SK-N-SH treated with all-trans-retinoic acid at 6 μM for 48 hours (cell line): ENCODE measurements at regions not wholly inside any gene's neighbourhood (a gene's known extent, or its start where the extent isn't known, plus 50 kb on each side); places are given as distances from the start of the nearest gene placed in this dataset.

Experiments used
- ATAC-seq: fragments of 200-7000 bp; cut with Tn5 transposase; 3 replicates; pipeline ENCODE4 v1.9.1; 2020; ENCODE audit warnings: mild to moderate bottlenecking, moderate library complexity
- ARNTL ChIP-seq: fragments of 450-650 bp; formaldehyde crosslinking; IDR thresholded peaks from 2 replicates; pipeline ENCODE4 v1.5.0; 2020; ENCODE audit warnings: low read depth, mild to moderate bottlenecking, moderate library complexity, borderline replicate concordance
- CREB5 ChIP-seq: fragments of 250-450 bp; sonication (Bioruptor Pico); IDR thresholded peaks from 2 replicates; pipeline ENCODE4 v1.5.1; 2020; ENCODE audit warnings: low read depth, mild to moderate bottlenecking, moderate library complexity
- CSDC2 ChIP-seq: fragments of 250-450 bp; sonication (Bioruptor Pico); IDR thresholded peaks from 2 replicates; pipeline ENCODE4 v1.5.0; 2020; ENCODE audit warnings: mild to moderate bottlenecking, moderate library complexity
- CSRNP3 ChIP-seq: fragments of 250-450 bp; sonication (Bioruptor Pico); IDR thresholded peaks from 2 replicates; pipeline ENCODE4 v1.5.1; 2021; ENCODE audit warnings: mild to moderate bottlenecking, moderate library complexity
- ESRRG ChIP-seq: fragments of 250-450 bp; sonication (Bioruptor Pico); IDR thresholded peaks from 2 replicates; pipeline ENCODE4 v1.6.1; 2021; ENCODE audit warnings: mild to moderate bottlenecking
- GLIS3 ChIP-seq: fragments of 250-450 bp; sonication (Bioruptor Pico); IDR thresholded peaks from 2 replicates; pipeline ENCODE4 v1.5.0; 2020; ENCODE audit warnings: mild to moderate bottlenecking, moderate library complexity
- ISL1 ChIP-seq: fragments of 250-450 bp; sonication (Bioruptor Pico); IDR thresholded peaks from 2 replicates; pipeline ENCODE4 v2.1.2; 2022; ENCODE audit warnings: mild to moderate bottlenecking, moderate library complexity
- OSR1 ChIP-seq: fragments of 250-450 bp; sonication (Bioruptor Pico); IDR thresholded peaks from 2 replicates; pipeline ENCODE4 v1.8.0; 2022; ENCODE audit warnings: moderate library complexity, mild to moderate bottlenecking, inconsistent platforms
- PATZ1 ChIP-seq: fragments of 250-450 bp; sonication (Bioruptor Pico); IDR thresholded peaks from 2 replicates; pipeline ENCODE4 v1.8.0; 2020; ENCODE audit warnings: mild to moderate bottlenecking, moderate library complexity, borderline replicate concordance
- POU6F1 ChIP-seq: fragments of 250-450 bp; sonication (Bioruptor Pico); IDR thresholded peaks from 2 replicates; pipeline ENCODE4 v1.8.0; 2021; ENCODE audit warnings: low read depth, mild to moderate bottlenecking, moderate library complexity, borderline replicate concordance
- PPARA ChIP-seq: fragments of 250-450 bp; sonication (Bioruptor Pico); IDR thresholded peaks from 2 replicates; pipeline ENCODE4 v1.5.0; 2020; ENCODE audit warnings: mild to moderate bottlenecking, borderline replicate concordance
- SNAI2 ChIP-seq: fragments of 250-450 bp; sonication (Bioruptor Pico); IDR thresholded peaks from 2 replicates; pipeline ENCODE4 v1.5.0; 2020; ENCODE audit warnings: mild to moderate bottlenecking, moderate library complexity
- TOX ChIP-seq: fragments of 250-450 bp; sonication (Bioruptor Pico); IDR thresholded peaks from 2 replicates; pipeline ENCODE4 v1.8.0; 2021; ENCODE audit warnings: mild to moderate bottlenecking, moderate library complexity, borderline replicate concordance
- TSHZ2 ChIP-seq: fragments of 250-450 bp; sonication (Bioruptor Pico); IDR thresholded peaks from 2 replicates; pipeline ENCODE4 v1.5.0; 2020; ENCODE audit warnings: mild to moderate bottlenecking, moderate library complexity
- ZC3H10 ChIP-seq: fragments of 250-450 bp; sonication (Bioruptor Pico); IDR thresholded peaks from 2 replicates; pipeline ENCODE4 v1.5.1; 2021; ENCODE audit warnings: mild to moderate bottlenecking, moderate library complexity
- ZFP3 ChIP-seq: fragments of 250-450 bp; sonication (Bioruptor Pico); IDR thresholded peaks from 2 replicates; pipeline ENCODE4 v1.5.0; 2020; ENCODE audit warnings: mild to moderate bottlenecking, moderate library complexity
- ZFP30 ChIP-seq: fragments of 450-650 bp; formaldehyde crosslinking; IDR thresholded peaks from 2 replicates; pipeline ENCODE4 v1.5.0; 2022; ENCODE audit warnings: mild to moderate bottlenecking, moderate library complexity
- ZNF565 ChIP-seq: fragments of 450-650 bp; formaldehyde crosslinking; conservative IDR thresholded peaks from 2 replicates; pipeline ENCODE4 v1.5.0; 2020; ENCODE audit warnings: low read depth, mild to moderate bottlenecking, moderate library complexity
- ZNF70 ChIP-seq: fragments of 450-650 bp; formaldehyde crosslinking; IDR thresholded peaks from 2 replicates; pipeline ENCODE4 v1.5.0; 2020; ENCODE audit warnings: mild to moderate bottlenecking, moderate library complexity
- ZNF8 ChIP-seq: fragments of 450-650 bp; formaldehyde crosslinking; IDR thresholded peaks from 2 replicates; pipeline ENCODE4 v1.5.0; 2020; ENCODE audit warnings: mild to moderate bottlenecking, moderate library complexity

GRCh38 chr18:38971881-38972280 lies 1406.3 kb upstream of the CELF4 start:
- no peak for TF ChIP-seq GLIS3 (CRISPR knock-in tag)
- no peak for TF ChIP-seq SNAI2 (CRISPR knock-in tag)
- TF ChIP-seq ZFP30 (CRISPR knock-in tag): no peak
- TF ChIP-seq CREB5 (CRISPR knock-in tag): no peak
- TF ChIP-seq ZNF8 (CRISPR knock-in tag): no peak
- no peak for TF ChIP-seq ZFP3
- no peak for TF ChIP-seq ZNF70 (CRISPR knock-in tag)
- no peak for TF ChIP-seq TOX (CRISPR knock-in tag)
- no peak for TF ChIP-seq ZNF565 (CRISPR knock-in tag)
- TF ChIP-seq PPARA (CRISPR knock-in tag): no peak
- no peak for ATAC-seq

- ATAC-seq: no peak
- TF ChIP-seq ZNF565 (CRISPR knock-in tag) (no peak), OSR1 (CRISPR knock-in tag) (no peak), ZFP3 (no peak), TOX (CRISPR knock-in tag) (no peak)
Measured at GRCh38 chr18:38966841-38967240, 1401.2 kb upstream of the CELF4 start.

GRCh38 chr18:38963943-38964660 lies 1398.5 kb upstream of the CELF4 start:
- no peak for TF ChIP-seq CSRNP3
- TF ChIP-seq POU6F1 (CRISPR knock-in tag): no peak
- no peak for TF ChIP-seq ZNF565 (CRISPR knock-in tag)
- TF ChIP-seq ARNTL (CRISPR knock-in tag): no peak
- no peak for TF ChIP-seq ZFP30 (CRISPR knock-in tag)
- no peak for TF ChIP-seq ZFP3
- TF ChIP-seq ZNF8 (CRISPR knock-in tag): no peak
- TF ChIP-seq ZC3H10 (CRISPR knock-in tag): no peak
- TF ChIP-seq TOX (CRISPR knock-in tag): no peak
- TF ChIP-seq ZNF70 (CRISPR knock-in tag): no peak
- TF ChIP-seq SNAI2 (CRISPR knock-in tag): no peak
- TF ChIP-seq ISL1: no peak
- no peak for TF ChIP-seq TSHZ2 (CRISPR knock-in tag)
- no peak for TF ChIP-seq PPARA (CRISPR knock-in tag)
- no peak for TF ChIP-seq PATZ1 (CRISPR knock-in tag)
- no peak for TF ChIP-seq CSDC2 (CRISPR knock-in tag)
- TF ChIP-seq ESRRG (CRISPR knock-in tag): no peak
- TF ChIP-seq GLIS3 (CRISPR knock-in tag): no peak
- no peak for TF ChIP-seq CREB5 (CRISPR knock-in tag)
- ATAC-seq: no peak
